Right renal cortex interstitium (tissue), 3 donors: ENCODE measurements at regions not wholly inside any gene's neighbourhood (a gene's known extent, or its start where the extent isn't known, plus 50 kb on each side); places are given as distances from the start of the nearest gene placed in this dataset.

Experiments used
- DNase-seq, 3 donors: peaks; one replicate each; pipeline ENCODE4 v3.0.0-alpha.2; 2013; ENCODE audit warnings: low read depth in 3 of 3, low spot score in 2 of 3

DNA sequence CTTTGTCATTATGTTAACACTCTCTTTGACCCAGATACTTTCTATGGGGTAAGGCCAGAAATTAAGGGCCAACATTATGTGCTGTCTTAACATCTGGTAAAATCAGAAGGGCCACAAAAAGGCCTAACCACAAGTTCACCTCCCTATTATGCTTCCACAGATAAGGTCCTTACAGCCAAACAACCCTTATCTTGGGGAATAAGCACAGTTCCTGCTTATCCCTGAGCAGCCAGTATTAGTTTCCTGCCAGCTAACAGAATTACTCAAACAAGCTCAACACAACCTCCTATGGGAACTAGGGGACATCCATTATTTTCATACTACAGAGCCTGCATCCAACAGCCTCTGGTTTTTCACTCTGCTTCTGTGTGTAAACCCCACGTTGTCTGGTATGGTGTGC lies 724.8 kb downstream of the HACE1 start:
- DNase-seq = no peak

DNA sequence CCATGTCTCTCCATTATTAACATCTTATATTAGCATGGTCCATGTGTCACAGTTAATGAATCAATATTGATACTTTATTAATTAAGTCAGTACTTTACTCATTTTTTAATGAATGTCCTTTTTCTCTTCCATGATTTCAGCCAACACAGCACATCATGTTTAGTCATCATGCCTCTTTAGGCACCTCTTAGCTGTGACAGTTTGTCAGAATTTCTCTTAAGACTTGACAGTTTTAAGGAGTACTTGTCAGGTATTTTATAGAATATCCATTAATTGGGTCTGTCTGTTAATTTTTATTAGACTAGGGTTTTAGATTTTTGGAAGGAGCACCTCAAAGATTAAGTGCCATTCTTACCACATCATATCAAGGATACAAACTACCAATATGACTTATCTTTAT lies 729.4 kb downstream of the HACE1 start:
- no peak for DNase-seq

GRCh38 chr6:104126315-104127005 lies 733.3 kb downstream of the HACE1 start:
- no peak for DNase-seq

GRCh38 chr6:104123227-104123626 lies 736.5 kb downstream of the HACE1 start:
- DNase-seq = no peak

- no peak for DNase-seq
These were observed 741.4 kb downstream of the HACE1 start for GRCh38 chr6:104118274-104118673.

DNA sequence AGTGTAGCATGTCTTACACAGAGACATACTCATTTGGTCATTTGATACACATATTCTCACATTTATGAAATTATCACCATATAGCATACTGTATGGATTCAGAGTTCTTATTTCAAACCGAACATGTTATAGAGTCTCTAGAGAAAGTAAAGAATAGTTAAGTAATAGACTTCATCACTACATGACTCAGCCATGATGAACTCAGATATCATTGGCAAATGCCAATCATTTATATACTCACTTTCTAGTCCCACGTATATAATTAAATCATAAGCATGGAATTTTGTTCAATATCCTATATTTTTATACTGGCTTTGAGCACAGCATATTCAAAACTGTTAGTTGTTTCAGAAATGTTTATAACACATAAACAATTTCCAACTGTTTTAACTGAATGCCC lies 749.9 kb downstream of the HACE1 start:
- no peak for DNase-seq

- DNase-seq = no peak
These were observed 751.1 kb downstream of the HACE1 start for GRCh38 chr6:104108634-104109033.

- no peak for DNase-seq
These were observed 763.9 kb downstream of the HACE1 start for GRCh38 chr6:104095661-104096416.

DNA sequence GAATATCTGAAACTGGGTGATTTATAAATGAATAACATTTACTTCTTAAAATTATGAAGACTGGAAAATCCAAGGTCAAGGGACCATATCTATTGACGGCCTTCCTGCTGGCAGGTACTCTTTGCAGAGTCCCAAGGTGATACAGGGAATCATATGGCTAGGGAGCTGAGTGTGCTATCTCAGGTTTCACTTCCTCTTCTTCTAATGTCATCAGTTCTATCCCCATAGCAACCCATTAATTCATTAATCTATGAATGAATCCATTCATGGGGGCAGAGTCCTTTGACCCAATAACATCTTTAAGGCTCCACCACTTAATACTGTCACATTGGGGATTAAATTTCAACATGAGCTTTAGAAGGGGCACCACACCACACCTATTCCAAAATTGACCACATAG lies 772.0 kb downstream of the HACE1 start:
- no peak for DNase-seq

DNA sequence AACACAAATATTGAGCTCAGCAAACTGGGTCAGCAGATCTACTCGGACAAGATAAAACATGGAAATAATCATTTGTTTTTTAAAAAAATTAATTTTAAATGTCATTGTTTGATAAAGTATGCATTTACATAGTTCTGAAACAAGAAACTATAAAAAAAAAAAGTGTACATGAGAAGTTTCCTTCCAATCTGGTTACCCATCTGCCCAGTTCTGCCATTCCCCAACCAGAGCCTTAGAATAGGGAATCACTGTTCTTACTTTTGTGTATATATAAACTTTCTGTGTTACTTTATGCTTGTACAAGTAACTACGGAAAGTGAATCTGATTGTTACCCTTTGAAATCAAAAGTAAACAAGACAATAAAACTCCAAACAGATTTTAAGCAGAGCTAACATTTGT lies 791.4 kb downstream of the HACE1 start:
- DNase-seq = no peak

- DNase-seq = no peak
These were observed 794.8 kb downstream of the HACE1 start for GRCh38 chr6:104064876-104065275.

DNA sequence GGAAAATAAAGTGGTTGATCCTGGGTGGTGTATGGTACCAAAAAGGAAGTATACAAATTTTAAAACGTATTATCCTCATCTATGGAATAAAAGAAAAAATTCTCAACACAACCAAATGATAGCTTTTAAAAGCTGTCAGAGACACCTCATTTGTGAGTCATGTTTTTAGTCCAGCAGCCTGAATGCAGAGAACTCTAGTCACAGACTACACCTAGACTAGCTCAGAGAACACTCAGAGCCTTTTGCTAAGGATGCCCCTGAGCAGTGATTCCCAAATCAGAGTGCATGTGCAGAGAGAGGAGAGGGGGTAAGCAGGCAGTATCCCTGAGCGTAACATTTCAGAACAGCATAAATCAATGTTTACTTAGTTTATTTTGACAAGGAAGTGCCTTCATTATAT lies 809.3 kb downstream of the HACE1 start:
- no peak for DNase-seq

DNA sequence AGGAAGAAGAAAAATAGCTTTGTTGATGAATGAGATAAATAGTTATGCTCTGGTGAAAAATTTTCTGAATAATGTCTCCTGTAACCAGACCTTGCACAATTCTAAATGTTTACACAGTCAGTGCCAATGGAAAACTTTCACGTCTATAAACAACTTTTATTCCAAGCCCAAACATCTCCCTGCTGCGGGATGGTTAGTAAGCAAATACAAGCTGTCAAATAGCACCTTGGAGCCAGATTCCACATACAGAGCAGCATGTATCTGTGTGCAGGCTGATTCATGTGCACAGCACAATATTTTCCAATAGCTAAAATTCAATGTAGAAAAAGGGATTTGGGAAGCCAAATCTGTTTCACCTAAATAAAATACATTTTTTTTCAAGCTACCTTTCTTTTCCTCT lies 813.3 kb downstream of the HACE1 start:
- no peak for DNase-seq

DNA sequence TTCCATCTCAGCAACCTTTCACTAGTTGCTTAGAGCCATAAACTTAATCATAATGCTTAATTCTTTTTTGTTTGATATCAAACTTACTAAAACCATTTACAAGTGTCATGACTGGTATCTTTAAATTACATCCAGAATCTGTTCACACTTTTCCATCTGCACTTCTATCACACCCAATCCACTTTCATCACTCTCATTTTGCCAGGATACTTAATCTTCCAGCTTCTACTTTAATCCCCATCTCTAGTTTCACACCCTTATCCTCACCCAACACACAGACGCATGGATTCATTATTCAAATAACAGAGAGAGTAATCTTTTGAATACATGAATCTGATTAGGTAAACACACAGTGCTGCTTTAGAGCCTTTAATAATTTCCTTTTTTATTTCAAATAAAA lies 828.4 kb downstream of the HACE1 start:
- DNase-seq = no peak

GRCh38 chr6:104022126-104022525 lies 837.6 kb downstream of the HACE1 start:
- no peak for DNase-seq

DNA sequence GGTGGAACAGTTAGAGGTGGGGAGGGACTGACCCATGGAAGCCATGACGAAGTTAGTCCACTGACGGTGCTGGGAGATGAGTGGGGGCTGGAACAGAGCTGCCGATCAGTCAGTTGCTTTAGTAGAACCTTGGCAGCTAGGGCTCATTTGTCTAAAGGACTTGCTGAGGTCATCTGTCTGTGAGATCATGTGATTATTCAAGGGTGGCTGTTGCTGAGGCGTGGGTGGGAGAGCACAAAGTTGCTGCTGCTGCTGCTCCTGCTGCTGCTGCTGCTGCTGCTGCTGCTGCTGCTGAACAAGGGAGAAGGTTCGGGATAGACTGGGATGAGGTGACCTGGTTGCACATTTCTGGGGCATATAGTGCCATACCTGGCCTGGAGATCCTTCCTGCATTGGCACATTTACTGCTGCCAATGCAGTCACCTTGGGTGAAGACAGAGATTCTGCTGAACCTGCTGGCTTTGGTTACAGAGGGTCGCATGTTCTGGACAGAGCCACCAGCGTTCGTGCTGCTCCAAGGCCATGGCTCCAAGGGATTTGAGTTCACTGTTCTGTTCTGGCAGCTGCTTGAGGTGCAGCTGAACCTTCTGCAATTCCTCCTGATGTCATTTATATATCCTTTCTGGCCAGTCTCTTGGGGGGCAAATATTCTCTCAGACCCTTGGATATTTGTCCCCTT lies 840.5 kb downstream of the HACE1 start:
- DNase-seq = no peak

DNA sequence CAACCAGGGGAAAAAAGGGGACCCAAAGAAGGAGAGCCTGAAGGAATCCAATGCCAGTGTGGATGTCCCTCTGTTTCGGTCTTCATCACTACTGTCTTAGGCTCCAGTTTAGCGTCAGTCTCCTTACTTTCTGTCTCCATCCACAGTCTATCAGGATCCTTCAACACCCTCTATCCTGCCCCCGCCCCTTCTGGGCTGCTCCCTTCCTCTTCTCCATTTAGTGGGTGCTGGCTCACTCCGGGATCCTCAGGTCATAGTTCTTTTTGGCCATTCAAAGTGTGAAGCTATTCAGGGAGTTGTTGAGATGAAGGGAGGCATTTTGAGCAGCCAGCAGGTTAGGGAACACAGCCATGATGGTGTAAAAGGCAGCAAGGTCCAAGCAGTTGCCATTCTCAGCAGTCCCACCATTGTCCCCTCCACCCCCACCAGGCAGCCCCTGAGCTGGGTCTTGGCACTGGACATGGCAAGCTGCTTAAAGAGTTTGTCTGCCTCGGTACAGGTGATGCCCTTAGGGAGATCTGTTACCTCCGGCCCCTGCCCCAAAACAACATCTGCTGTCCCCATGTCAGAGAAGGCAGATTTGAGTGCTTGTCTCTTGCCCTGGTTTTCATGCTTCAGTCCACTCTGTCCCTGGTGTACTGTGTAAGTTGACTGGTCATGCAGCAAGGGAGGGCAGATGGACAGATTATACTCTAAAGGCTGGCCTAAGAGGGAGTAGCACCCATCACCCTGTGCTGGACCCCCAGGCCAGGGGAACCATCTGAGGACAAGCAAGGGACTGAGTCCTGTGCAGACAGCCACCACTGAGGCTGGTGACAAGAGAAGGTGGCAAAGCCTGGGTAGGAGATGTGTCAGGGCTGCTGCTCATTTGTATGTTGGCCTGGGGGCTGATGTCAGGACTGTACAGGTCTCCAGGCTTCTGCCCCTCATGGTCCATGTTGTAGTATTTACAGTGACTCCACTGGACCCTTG lies 842.0 kb downstream of the HACE1 start:
- DNase-seq = no peak

GRCh38 chr6:104014163-104014959 lies 845.4 kb downstream of the HACE1 start:
- no peak for DNase-seq

DNA sequence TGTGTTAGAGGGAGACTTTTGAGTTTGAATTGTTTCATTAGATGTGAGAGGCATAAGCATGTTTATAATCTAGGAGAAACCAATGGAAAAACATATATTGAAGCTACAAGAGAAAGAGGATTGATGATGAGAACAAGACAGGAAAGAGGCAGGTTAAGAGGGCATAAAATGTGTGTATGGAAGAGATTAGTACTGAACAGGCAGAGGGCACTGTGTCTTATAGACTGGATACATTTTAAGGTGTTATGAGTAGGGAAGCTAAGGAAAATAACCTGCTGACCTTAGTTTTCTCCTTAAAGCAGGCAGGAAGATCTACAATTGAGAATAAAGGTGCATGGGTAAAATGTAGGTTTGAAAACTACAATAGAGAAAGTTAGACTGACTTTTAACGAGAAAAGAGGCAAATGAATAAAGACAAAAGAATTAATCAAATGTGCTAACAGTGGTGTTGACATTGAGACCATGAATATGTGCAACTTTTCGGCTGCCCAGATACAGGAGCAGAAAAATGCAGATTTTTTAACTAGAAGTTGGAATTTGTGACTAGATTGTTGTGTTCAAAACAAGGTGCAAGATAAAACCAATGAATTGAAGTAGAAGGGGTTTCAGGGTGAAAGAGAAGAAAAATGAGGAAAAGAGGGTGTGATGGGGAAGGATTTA lies 846.3 kb downstream of the HACE1 start:
- no peak for DNase-seq
